Posterior vena cava (tissue), 2 donors: ENCODE measurements at regions not wholly inside any gene's neighbourhood (a gene's known extent, or its start where the extent isn't known, plus 50 kb on each side); places are given as distances from the start of the nearest gene placed in this dataset.

Source experiments
- DNase-seq: peaks from one replicate; pipeline ENCODE4 v3.0.0-alpha.2; 2020; ENCODE audit warnings: low spot score
- intact Hi-C, 2 donors: fragments of 100-400 bp; cut with DNase I; formaldehyde crosslinking; loops; one replicate each; pipeline versions ENCODE4 v1.14.1 to v1.14.2; 2022 to 2023
- donor health status: DM: yes; HTN: yes; CAD: no.
- donor health status: DM: yes; HTN: yes; CAD: no.

DNA sequence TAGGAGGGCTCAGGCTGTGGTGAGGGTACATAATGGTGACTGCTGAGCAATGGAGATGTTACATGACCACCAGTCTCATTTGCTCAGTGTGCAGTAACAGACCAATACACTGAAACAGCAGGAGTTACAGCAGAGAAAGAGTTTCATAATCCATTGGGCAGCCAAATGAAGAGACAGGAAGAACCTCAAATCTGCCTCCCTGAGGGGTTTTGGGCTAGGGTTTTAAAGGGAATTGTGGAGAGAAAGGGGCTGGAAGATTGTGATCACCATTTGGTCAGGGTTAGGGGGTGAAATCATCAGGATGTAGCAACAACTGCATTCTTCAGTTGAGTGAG is 838.3 kb downstream of the GRID1 start:
- DNase-seq, result no peak
- intact Hi-C loops, result no loop called here

DNA sequence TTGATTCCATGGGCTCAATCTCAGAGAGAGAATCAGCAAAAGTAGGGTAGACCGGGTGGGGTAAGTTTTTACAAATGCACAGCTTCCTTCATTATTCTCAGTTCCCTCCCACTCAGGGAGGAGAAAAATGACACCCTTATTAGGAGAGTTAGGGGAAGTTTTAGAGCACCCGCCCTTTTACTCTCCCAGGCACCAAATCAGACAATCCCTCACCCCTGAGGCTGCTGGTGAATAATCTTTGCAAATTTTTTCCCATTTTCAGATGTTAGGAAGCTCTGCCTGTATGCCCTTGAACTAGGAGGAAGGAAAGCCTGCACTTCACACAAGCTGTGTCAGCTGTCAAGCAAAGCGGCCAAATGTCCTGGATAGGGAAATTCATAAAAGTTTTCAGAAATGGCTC is 834.9 kb downstream of the GRID1 start:
- intact Hi-C loops, result no loop called here
- DNase-seq, result no peak

DNA sequence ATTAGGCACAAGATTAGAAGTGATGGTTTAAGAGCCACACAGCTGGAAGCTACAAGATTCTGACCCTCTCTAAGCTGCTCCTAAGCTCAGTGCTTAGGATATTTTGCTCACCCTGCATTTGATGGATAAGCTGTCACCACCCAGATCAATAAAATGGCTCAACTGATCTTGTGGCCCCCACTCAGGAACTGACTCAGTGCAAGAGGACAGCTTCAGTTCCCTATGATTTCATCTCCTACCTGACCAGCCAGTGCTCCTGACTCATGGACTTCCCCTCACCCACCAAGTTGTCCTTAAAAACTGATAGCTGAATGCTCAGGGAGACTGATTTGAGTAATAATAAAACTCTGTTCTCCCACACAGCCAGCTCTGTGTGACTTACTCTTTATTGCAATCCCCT is 833.8 kb downstream of the GRID1 start:
- intact Hi-C loops, result no loop called here
- no peak for DNase-seq

GRCh38 chr10:85535926-85536325 is 830.7 kb downstream of the GRID1 start:
- no peak for DNase-seq
- intact Hi-C loops, result no loop called here

DNA sequence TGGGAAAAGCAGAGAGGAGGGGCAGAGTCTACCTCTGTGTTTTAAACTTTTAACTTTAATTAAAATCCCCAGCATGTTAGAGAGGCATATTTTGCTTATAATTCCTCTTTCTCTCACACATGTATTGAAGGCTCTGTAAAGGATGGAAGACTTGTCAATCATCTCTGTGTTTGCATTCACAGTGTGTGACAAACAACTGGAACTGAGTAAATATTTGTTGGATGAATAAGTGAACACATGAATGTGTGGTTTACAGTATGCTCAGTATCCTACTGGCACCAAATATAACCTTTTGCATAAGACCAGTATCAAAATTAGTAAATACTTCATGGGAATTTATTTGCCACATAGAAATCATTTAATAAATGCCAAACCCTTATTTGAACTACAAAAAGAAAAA is 829.0 kb downstream of the GRID1 start:
- intact Hi-C loops, result no loop called here
- no peak for DNase-seq

DNA sequence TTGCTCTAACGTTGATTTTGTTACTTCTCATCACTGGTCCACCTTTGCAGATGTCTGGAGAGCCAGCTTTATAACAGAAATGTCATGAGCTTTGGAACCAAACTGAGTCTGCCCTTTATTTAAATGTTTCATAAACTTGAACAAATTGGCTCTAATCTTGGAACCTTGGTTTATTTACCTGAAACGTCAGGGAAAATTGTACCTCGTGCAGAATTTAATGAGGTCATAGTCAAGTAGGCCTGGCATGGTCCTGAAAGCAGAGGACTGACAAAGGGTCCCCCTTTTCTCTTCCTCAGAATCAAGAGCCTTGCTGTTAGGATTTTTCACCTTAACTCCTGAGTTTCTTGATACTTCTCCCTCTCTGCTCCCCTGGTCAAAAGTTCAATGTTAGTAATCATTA is 828.0 kb downstream of the GRID1 start:
- DNase-seq, result no peak
- intact Hi-C loops, result no loop called here

DNA sequence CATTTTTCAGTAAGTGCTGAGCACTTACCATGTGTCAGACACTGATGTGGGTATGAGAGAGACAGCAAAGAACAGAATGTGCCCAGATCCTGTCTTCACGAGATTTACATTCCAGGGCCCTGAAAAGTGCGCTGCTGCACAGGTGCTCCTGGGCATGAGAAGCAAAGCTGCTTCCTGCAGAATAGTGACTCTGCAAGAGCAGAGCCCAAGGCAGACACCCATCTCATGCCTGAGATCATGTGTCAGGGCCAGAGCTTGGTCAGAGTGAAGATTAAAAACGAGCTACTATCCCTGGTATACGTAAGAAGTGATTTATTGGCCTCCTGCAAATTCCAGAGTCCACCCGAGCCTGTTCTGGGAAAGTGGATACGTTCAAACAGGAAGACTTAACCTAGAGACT is 824.4 kb downstream of the GRID1 start:
- intact Hi-C loops, result no loop called here

DNA sequence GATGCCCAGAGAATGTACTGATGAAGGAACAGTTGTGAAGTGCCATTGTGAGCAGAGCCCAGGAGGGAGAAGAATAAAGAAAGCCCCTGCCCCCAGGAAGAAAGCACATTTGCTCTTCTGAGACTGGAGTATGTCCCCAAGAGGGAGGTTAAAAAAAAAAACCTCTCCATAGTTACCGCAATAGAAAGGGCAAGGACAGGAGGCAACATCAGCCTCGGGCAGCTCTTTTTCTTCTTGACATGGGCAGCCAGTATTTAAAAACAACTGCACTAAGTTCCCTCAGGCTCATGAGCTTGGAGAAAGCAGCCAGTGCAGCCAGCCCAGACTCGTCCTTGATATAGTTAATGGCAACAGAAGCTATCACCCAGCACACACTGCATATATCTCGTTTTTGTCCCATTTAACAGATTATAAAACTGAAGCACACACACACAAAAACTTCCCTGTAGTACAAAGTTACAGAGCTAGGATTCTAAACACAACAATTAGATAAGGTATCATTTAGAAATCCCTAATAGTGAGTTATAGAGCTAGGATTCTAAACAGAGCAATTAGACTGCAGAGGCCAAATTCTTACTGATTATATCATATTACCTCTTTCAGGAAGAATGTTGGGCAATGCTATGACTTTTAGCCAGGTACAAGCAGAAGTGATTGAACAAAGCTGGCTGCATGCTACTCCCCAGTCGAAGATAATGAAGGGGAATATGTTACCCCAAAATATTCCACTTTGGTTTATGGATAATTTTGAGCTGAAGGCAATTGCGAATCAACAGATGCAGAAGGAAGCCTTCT is 823.5 kb downstream of the GRID1 start:
- no peak for DNase-seq
- intact Hi-C loops, result no loop called here

More for the DNA sequence above, 824.4 kb downstream of the GRID1 start:
- DNase-seq, result no peak

- intact Hi-C loops, result loop anchor here in 1 of 2 donors (5.0 kb wide), 1 partner anchor 827 kb away; no protein-coding TSS in a partner anchor
Measured at GRCh38 chr10:85544956-85545355, 821.6 kb downstream of the GRID1 start.

GRCh38 chr10:85545874-85546273 is 820.7 kb downstream of the GRID1 start:
- no peak for DNase-seq
- intact Hi-C loops, result loop anchor here in 1 of 2 donors (5.0 kb wide), 1 partner anchor 826 kb away; no protein-coding TSS in a partner anchor

More at GRCh38 chr10:85544956-85545355, 821.6 kb downstream of the GRID1 start:
- DNase-seq, result no peak

GRCh38 chr10:85547460-85548023 is 819.1 kb downstream of the GRID1 start:
- intact Hi-C loops, result loop anchor here in 1 of 2 donors (5.0 kb wide), 1 partner anchor 825 kb away; no protein-coding TSS in a partner anchor
- no peak for DNase-seq

- intact Hi-C loops, result loop anchor here in 1 of 2 donors (5.0 kb wide), 1 partner anchor 824 kb away; no protein-coding TSS in a partner anchor
Measured at GRCh38 chr10:85548034-85548433, 818.6 kb downstream of the GRID1 start.

More at GRCh38 chr10:85548034-85548433, 818.6 kb downstream of the GRID1 start:
- DNase-seq, result no peak
